Karpas-422 (cell line): ENCODE measurements at regions not wholly inside any gene's neighbourhood (a gene's known extent, or its start where the extent isn't known, plus 50 kb on each side); places are given as distances from the start of the nearest gene placed in this dataset.
A peak's percentile ranks its signal among the peaks of the same experiment; 100 is the strongest.

Experiments used
- DNase-seq: peaks from one replicate; pipeline ENCODE4 v3.0.0-alpha.2; 2015
- H2AFZ ChIP-seq: fragments of 200-600 bp; sonication (generic); 2 replicates; pipeline ENCODE4 v1.6.1; 2014; ENCODE audit warnings: antibody characterized with exemption, low read length, mixed read lengths
- H3K27ac ChIP-seq: fragments of 200-600 bp; sonication (generic); 2 replicates; pipeline ENCODE4 v1.5.1; 2014; ENCODE audit warnings: mild to moderate bottlenecking, low read length, moderate library complexity
- H3K27me3 ChIP-seq: fragments of 200-600 bp; sonication (generic); 2 replicates; pipeline ENCODE4 v1.6.1; 2014; ENCODE audit warnings: low read length, mixed read lengths
- H3K36me3 ChIP-seq: fragments of 200-600 bp; sonication (generic); 2 replicates; pipeline ENCODE4 v1.6.1; 2014; ENCODE audit warnings: low read length, mixed read lengths; ENCODE audit not compliant: insufficient read depth
- H3K4me1 ChIP-seq: fragments of 200-600 bp; sonication (generic); 2 replicates; pipeline ENCODE4 v1.6.1; 2014; ENCODE audit warnings: mild to moderate bottlenecking, low read length, mixed read lengths
- H3K4me2 ChIP-seq: fragments of 200-600 bp; sonication (generic); 2 replicates; pipeline ENCODE4 v1.6.1; 2014; ENCODE audit warnings: low read length, low read depth, mild to moderate bottlenecking; ENCODE audit not compliant: poor library complexity, severe bottlenecking
- H3K4me3 ChIP-seq: fragments of 200-600 bp; sonication (generic); 2 replicates; pipeline ENCODE4 v1.5.1; 2014; ENCODE audit warnings: mild to moderate bottlenecking, antibody characterized with exemption, low read length, mixed read lengths
- H3K79me2 ChIP-seq: fragments of 200-600 bp; sonication (generic); 2 replicates; pipeline ENCODE4 v1.6.1; 2014; ENCODE audit warnings: mild to moderate bottlenecking, low read length, mixed read lengths
- H3K9ac ChIP-seq: fragments of 200-600 bp; sonication (generic); 2 replicates; pipeline ENCODE4 v1.6.0; 2014; ENCODE audit warnings: low read length
- H3K9me2 ChIP-seq: fragments of 200-600 bp; sonication (generic), shearing (Covaris generic); replicated peaks from 2 replicates; pipeline ENCODE4 v1.6.0; 2014; ENCODE audit warnings: mild to moderate bottlenecking, low read length, moderate library complexity; ENCODE audit not compliant: insufficient read depth
- H3K9me3 ChIP-seq: fragments of 300-700, 200-600 bp; sonication (generic); 2 replicates; pipeline ENCODE4 v1.6.1; 2014; ENCODE audit warnings: low read length, mixed read lengths
- H4K20me1 ChIP-seq: fragments of 200-600 bp; sonication (generic); 2 replicates; pipeline ENCODE4 v1.6.1; 2014; ENCODE audit warnings: mild to moderate bottlenecking, antibody characterized with exemption, low read length, low read depth; ENCODE audit not compliant: insufficient read depth

GRCh38 chr6:166691746-166692145 is 64.7 kb upstream of the RPS6KA2 start:
- Histone ChIP-seq H3K9me3 (no peaks in the 10 kb centered on the region), H3K9ac (no peak overlapping the region), H3K27me3 (no peaks in the 10 kb centered on the region), H2AFZ (no peak overlapping the region), H4K20me1 (no peaks in the 10 kb centered on the region), H3K4me2 (no peak overlapping the region), H3K9me2 (no peaks in the 10 kb centered on the region), H3K27ac (no peak overlapping the region), H3K79me2 (no peaks in the 10 kb centered on the region), H3K4me1 (peaks cover 79% of the 10 kb centered on the region), H3K36me3 (no peaks in the 10 kb centered on the region), H3K4me3 (no peak overlapping the region)
- DNase-seq = no peak

- no peak overlapping the region for H3K4me2 ChIP-seq
- H3K9me3 ChIP-seq = no peaks in the 10 kb centered on the region
Measured at GRCh38 chr6:166691199-166691598, 64.1 kb upstream of the RPS6KA2 start.

GRCh38 chr6:166689687-166690086 is 62.6 kb upstream of the RPS6KA2 start:
- Histone ChIP-seq H3K9me3 (no peaks in the 10 kb centered on the region), H3K4me2 (peak overlapping the region; percentile 56), H3K27ac (peak overlapping the region; percentile 89), H3K4me3 (0 out of 2 replicates have a peak overlapping the region, but pooled peaks have one; percentile 2), H4K20me1 (no peaks in the 10 kb centered on the region), H3K27me3 (no peaks in the 10 kb centered on the region), H3K9me2 (no peaks in the 10 kb centered on the region), H3K4me1 (peaks cover 77% of the 10 kb centered on the region), H2AFZ (no peak overlapping the region), H3K9ac (peak overlapping the region; percentile 58), H3K36me3 (no peaks in the 10 kb centered on the region), H3K79me2 (no peaks in the 10 kb centered on the region)
- peak; percentile 80 for DNase-seq

More at GRCh38 chr6:166691199-166691598, 64.1 kb upstream of the RPS6KA2 start:
- Histone ChIP-seq H3K9ac (no peak overlapping the region), H3K4me3 (no peak overlapping the region), H3K27ac (no peak overlapping the region), H3K79me2 (no peaks in the 10 kb centered on the region), H2AFZ (no peak overlapping the region), H3K9me2 (no peaks in the 10 kb centered on the region), H4K20me1 (no peaks in the 10 kb centered on the region), H3K4me1 (peaks cover 79% of the 10 kb centered on the region), H3K36me3 (no peaks in the 10 kb centered on the region), H3K27me3 (no peaks in the 10 kb centered on the region)
- no peak for DNase-seq

- DNase-seq = no peak
- Histone ChIP-seq H3K9ac (peak overlapping the region; percentile 53), H3K27ac (peak overlapping the region; percentile 89), H3K4me2 (peak overlapping the region; percentile 56), H3K9me3 (no peaks in the 10 kb centered on the region), H4K20me1 (no peaks in the 10 kb centered on the region), H3K9me2 (no peaks in the 10 kb centered on the region), H3K79me2 (no peaks in the 10 kb centered on the region), H3K27me3 (no peaks in the 10 kb centered on the region), H3K4me3 (peak overlapping the region; percentile 2; the same call in 1 of the 2 replicates), H2AFZ (no peak overlapping the region), H3K36me3 (no peaks in the 10 kb centered on the region), H3K4me1 (peaks cover 77% of the 10 kb centered on the region)
Measured at GRCh38 chr6:166688901-166689300, 61.9 kb upstream of the RPS6KA2 start.

- Histone ChIP-seq H3K27ac (peak overlapping the region; percentile 89), H3K9me3 (no peaks in the 10 kb centered on the region), H3K4me1 (peaks cover 69% of the 10 kb centered on the region), H3K9me2 (no peaks in the 10 kb centered on the region), H3K4me3 (no peak overlapping the region), H3K4me2 (peak overlapping the region; percentile 56), H2AFZ (no peak overlapping the region), H3K27me3 (no peaks in the 10 kb centered on the region), H3K79me2 (no peaks in the 10 kb centered on the region), H4K20me1 (no peaks in the 10 kb centered on the region), H3K9ac (peak overlapping the region; percentile 52), H3K36me3 (no peaks in the 10 kb centered on the region)
- no peak for DNase-seq
Measured at GRCh38 chr6:166687879-166688205, 60.8 kb upstream of the RPS6KA2 start.

GRCh38 chr6:166687070-166687878 is 60.2 kb upstream of the RPS6KA2 start:
- H3K27me3 ChIP-seq = no peaks in the 10 kb centered on the region
- DNase-seq = no peak
- H3K4me1 ChIP-seq = peaks cover 64% of the 10 kb centered on the region
- H3K4me3 ChIP-seq = no peak overlapping the region
- H3K4me2 ChIP-seq = peak overlapping the region; percentile 56
- no peaks in the 10 kb centered on the region for H3K9me2 ChIP-seq
- peak overlapping the region; percentile 69; the same call in 1 of the 2 replicates for H2AFZ ChIP-seq
- no peaks in the 10 kb centered on the region for H3K9me3 ChIP-seq
- no peaks in the 10 kb centered on the region for H4K20me1 ChIP-seq
- no peaks in the 10 kb centered on the region for H3K79me2 ChIP-seq
- peak overlapping the region; percentile 52 for H3K9ac ChIP-seq
- H3K27ac ChIP-seq = peak overlapping the region; percentile 89
- no peaks in the 10 kb centered on the region for H3K36me3 ChIP-seq

GRCh38 chr6:166686317-166686716 is 59.3 kb upstream of the RPS6KA2 start:
- Histone ChIP-seq H4K20me1 (no peaks in the 10 kb centered on the region), H3K36me3 (no peaks in the 10 kb centered on the region), H3K9me2 (no peaks in the 10 kb centered on the region), H3K27ac (peak overlapping the region; percentile 89; the same call in 1 of the 2 replicates), H2AFZ (peak overlapping the region; percentile 69; the same call in 1 of the 2 replicates), H3K27me3 (no peaks in the 10 kb centered on the region), H3K79me2 (no peaks in the 10 kb centered on the region), H3K9me3 (no peaks in the 10 kb centered on the region), H3K4me3 (no peak overlapping the region), H3K4me2 (peak overlapping the region; percentile 56), H3K9ac (peak overlapping the region; percentile 42), H3K4me1 (peaks cover 54% of the 10 kb centered on the region)
- DNase-seq = no peak

GRCh38 chr6:166684866-166685265 is 57.8 kb upstream of the RPS6KA2 start:
- Histone ChIP-seq H2AFZ (no peak overlapping the region), H3K27ac (no peak overlapping the region), H3K27me3 (no peaks in the 10 kb centered on the region), H4K20me1 (no peaks in the 10 kb centered on the region), H3K9ac (no peak overlapping the region), H3K4me3 (no peak overlapping the region), H3K36me3 (no peaks in the 10 kb centered on the region), H3K4me2 (no peak overlapping the region), H3K9me3 (peaks cover 5% of the 10 kb centered on the region; the same call in 1 of the 2 replicates), H3K9me2 (no peaks in the 10 kb centered on the region), H3K79me2 (no peaks in the 10 kb centered on the region), H3K4me1 (peaks cover 40% of the 10 kb centered on the region)
- no peak for DNase-seq
